NCI-H510A (cell line): ENCODE measurements at regions not wholly inside any gene's neighbourhood (a gene's known extent, or its start where the extent isn't known, plus 50 kb on each side); places are given as distances from the start of the nearest gene placed in this dataset.

Experiments
- DNase-seq: peaks from one replicate; lab custom pipeline; 2025; lab: John Stamatoyannopoulos, UW

DNA sequence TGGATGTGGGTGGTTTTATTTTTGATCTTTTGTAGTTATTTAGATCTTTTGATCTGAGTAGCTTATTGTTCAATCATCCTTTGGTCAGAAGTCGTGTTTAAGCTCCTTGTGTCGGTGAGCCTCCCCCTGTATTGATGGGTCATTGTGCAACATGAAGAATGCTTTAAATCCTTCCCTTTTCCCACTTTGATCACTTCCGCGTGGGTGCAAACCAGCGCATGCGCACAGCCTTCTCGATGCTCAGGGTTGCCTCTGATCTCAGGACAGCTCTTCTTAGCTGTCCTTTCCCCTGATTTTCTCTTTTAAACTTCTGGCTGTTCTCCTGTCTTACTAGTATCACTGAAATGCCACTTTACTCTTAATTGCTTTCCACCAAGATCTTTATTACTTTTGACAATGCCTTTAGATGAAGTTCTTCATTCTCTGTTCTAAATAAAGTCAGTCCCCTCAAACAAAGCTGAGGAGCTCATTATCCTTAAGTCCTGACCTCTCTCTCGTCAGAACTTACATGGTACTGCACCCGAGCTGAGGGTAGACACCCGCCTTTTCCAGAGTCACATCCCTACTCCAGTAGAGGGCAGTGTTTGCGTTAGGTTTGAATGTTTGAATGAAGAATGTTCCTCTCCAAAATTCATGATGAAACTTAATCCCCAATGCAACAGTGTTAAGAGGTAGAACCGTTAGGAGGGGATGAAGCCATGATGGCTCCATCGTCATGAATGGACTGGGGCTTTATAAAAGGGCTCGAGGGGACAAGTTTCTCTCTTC, 547.9 kb upstream of the TMPRSS15 start:
- DNase-seq = no peak

GRCh38 chr21:18954441-18954844, 550.9 kb upstream of the TMPRSS15 start:
- no peak for DNase-seq

- DNase-seq = no peak
Observed at GRCh38 chr21:18959817-18960216, 556.2 kb upstream of the TMPRSS15 start.

DNA sequence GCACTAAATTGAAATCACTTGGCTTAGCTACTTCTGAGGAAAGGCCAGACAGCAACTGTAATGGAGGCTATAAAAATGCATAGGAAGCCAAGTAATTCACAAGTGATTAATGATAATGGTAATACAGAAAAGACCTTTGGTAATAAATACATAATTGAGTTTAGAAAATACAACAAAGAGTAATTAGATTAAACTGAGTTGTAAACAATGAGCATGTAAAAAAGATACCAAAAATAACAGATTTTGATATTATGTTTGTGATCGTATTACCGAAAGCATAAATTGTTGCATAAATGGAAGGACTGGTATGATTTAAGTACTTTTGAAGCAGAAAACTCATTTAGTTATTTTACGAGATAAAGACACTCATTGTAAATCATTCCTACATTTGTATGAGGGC, 556.7 kb upstream of the TMPRSS15 start:
- DNase-seq = no peak

DNA sequence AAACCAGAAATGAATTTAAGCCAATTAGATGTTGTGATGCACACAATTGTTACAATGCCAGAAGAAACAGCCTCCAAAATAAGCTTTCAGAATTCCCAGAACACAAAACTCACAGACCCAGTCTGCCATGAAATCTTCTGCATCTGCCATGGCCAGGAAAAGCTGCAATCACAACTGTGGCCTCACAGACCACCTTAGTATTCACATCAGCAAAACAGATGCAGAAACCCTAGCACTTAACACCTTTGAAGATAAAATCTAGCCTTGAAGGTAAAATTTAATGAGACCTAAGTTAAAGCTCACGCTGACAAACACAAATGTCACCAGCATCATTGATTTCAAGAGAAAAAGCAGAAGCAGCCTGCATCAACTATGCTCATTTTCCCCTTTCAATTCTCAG, 566.8 kb upstream of the TMPRSS15 start:
- DNase-seq = no peak

DNA sequence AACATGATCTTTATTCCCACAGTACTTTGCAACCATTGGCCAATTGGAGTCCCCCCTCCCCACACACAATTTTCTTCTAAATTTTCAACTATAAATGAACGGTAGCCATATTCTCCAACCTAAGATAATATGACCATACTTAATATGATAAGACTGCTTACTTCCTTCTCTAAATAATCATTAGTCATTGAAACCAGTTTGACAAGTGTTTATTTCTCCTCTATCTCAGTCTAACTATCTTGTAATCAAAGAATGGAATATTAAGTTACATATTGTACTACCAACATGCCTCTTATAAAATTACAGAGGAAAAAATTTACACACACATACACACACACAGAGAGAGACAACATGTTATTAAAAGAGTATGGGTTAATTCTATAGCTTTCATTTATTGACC, 567.4 kb upstream of the TMPRSS15 start:
- no peak for DNase-seq

GRCh38 chr21:18985584-18985983, 582.0 kb upstream of the TMPRSS15 start:
- DNase-seq = no peak

- DNase-seq = no peak
Observed at GRCh38 chr21:18986197-18986596, 582.6 kb upstream of the TMPRSS15 start.

- no peak for DNase-seq
Observed at GRCh38 chr21:18987520-18988026, 584.0 kb upstream of the TMPRSS15 start.

- no peak for DNase-seq
Observed at GRCh38 chr21:18989953-18990495, 586.4 kb upstream of the TMPRSS15 start.

GRCh38 chr21:18991846-18992245, 588.3 kb upstream of the TMPRSS15 start:
- no peak for DNase-seq

DNA sequence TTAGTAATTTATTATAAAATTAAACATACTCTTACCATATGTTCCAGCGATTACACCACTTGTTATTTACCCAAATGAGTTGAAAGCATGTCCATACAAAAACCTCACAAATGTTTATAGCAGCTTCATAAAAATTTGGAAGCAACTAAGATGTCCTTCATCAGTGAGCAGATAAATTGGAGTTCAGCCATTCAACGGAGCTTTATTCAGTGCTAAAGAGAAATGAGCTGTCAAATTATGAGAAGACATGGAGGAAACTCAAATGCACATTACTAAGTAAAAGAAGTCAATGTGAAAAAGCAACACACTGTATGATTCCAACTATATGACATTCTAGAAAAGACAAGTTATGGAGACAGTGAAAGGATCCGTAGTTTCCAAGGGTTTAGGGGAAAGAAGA, 606.7 kb upstream of the TMPRSS15 start:
- DNase-seq = no peak

- no peak for DNase-seq
Observed at GRCh38 chr21:19010996-19011395, 607.4 kb upstream of the TMPRSS15 start.

DNA sequence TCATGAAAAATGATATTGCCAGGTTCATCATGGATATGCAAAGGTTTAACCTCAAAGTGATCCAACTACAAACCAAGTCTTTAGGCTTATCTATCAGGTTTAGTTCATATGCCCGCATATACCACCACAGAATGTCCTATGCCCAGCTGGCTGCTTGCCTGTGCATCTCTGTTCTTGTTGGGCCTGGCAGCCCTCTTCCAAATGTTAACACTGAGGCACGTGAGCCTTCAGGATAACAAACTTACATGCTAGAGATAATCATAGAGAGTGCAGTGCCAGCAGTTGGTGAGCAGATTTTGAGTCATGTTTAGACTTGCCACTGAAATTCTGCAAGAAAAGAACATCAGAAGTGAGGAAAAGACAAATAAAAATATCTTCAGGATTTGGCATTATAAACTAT, 607.9 kb upstream of the TMPRSS15 start:
- no peak for DNase-seq

- no peak for DNase-seq
Observed at GRCh38 chr21:19013916-19014315, 610.3 kb upstream of the TMPRSS15 start.

GRCh38 chr21:19018529-19018928, 614.9 kb upstream of the TMPRSS15 start:
- DNase-seq = no peak

DNA sequence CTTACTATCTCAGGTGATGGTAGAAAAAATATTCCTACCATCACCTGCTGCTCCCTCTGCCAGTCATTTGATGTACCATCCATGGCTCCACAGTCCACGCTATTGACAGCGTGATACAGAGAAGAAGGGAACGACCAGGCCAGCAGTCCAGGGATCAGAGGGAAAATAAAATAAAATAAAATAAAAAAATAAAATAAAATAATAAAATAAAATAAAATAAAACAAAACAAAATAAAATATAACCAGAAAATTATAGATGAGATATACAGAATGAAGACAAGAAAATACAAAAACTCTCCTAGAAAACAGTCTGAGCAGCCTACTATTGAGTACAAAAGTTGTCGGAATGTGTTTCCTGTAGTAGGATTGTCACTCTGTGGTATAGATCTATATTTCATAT, 619.4 kb upstream of the TMPRSS15 start:
- DNase-seq = no peak

- no peak for DNase-seq
Observed at GRCh38 chr21:19026911-19027310, 623.3 kb upstream of the TMPRSS15 start.

- no peak for DNase-seq
Observed at GRCh38 chr21:19029816-19030215, 626.2 kb upstream of the TMPRSS15 start.

DNA sequence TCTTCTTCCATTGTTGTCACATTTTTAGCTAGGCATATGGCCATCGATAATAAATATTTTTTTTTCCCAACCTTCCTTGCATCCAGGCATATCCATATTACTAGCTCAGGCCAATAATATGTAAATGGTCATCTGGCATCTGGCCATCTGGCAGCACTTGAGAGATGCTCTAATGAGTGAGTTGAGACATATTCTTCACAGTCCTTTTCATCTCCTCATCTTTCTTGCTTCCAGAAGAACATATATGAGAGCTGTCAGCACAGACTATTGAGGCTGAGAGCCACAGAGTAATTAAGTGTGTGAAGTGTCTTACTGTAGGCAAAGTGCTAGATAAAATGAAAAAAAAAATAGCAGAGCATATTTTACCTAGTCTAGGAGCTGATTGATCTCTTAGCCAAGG, 628.4 kb upstream of the TMPRSS15 start:
- DNase-seq = no peak

GRCh38 chr21:19034041-19034440, 630.5 kb upstream of the TMPRSS15 start:
- no peak for DNase-seq

GRCh38 chr21:19034560-19034959, 631.0 kb upstream of the TMPRSS15 start:
- DNase-seq = no peak

GRCh38 chr21:19045876-19046275, 642.3 kb upstream of the TMPRSS15 start:
- DNase-seq = no peak
